ENCODE measurements at regions not wholly inside any gene's neighbourhood (a gene's known extent, or its start where the extent isn't known, plus 50 kb on each side); places are given as distances from the start of the nearest gene placed in this dataset.

- no peak overlapping the region for H2AFZ ChIP-seq (ENCODE audit: control insufficient read depth, low read length)
- no peak overlapping the region for H3K27ac ChIP-seq (ENCODE audit: control insufficient read depth, insufficient read depth, low read length)
- TF ChIP-seq EZH2 (IDR thresholded peaks at IDR 0.05; ENCODE audit: low read length) = no peak
- TF ChIP-seq CTCF (optimal IDR thresholded peaks at IDR 0.05 in 1 of 3, IDR thresholded peaks at IDR 0.05 in 1 of 3, conservative IDR thresholded peaks at IDR 0.05 in 1 of 3; ENCODE audit: extremely low read depth in 1 of 3, insufficient read depth in 2 of 3, low read length in 3 of 3) = no peak
- DNase-seq (ENCODE audit: low read depth, low spot score) (no peak), FAIRE-seq (no peak)
- no peaks in the 10 kb centered on the region for H3K27me3 ChIP-seq (ENCODE audit: control insufficient read depth, extremely low read depth, insufficient read depth, low read length)
- H3K4me1 ChIP-seq (ENCODE audit: control insufficient read depth, extremely low read depth, insufficient read depth, low read length) = no peaks in the 10 kb centered on the region
- H3K4me3 ChIP-seq (ENCODE audit: control insufficient read depth in 2 of 3, extremely low read depth in 1 of 3, insufficient read depth in 2 of 3, low read depth in 1 of 3, low read length in 3 of 3) = no peak overlapping the region
- H3K79me2 ChIP-seq (ENCODE audit: control insufficient read depth, insufficient read depth, low read length) = no peaks in the 10 kb centered on the region
- H3K9me1 ChIP-seq (ENCODE audit: control insufficient read depth, extremely low read depth, insufficient read depth, low read length) = no peaks in the 10 kb centered on the region
- no peak overlapping the region for H3K9ac ChIP-seq (ENCODE audit: control insufficient read depth, extremely low read depth, insufficient read depth, low read length)
- H3K9me3 ChIP-seq (ENCODE audit: control insufficient read depth, low read depth, low read length) = no peaks in the 10 kb centered on the region
- no peaks in the 10 kb centered on the region for H3K36me3 ChIP-seq (ENCODE audit: control insufficient read depth in 2 of 2, extremely low read depth in 1 of 2, insufficient read depth in 2 of 2, low read length in 2 of 2)
- H4K20me1 ChIP-seq (ENCODE audit: control insufficient read depth, extremely low read depth, insufficient read depth, low read length) = no peaks in the 10 kb centered on the region
- dilution Hi-C loops (cut with MboI; ENCODE audit: extremely low pct_ligation_motif_present, low sequenced_read_pairs) = no loop called here
- H3K4me2 ChIP-seq (ENCODE audit: control insufficient read depth, extremely low read depth, insufficient read depth, low read depth, low read length) = no peak overlapping the region
These were observed 154.6 kb upstream of the ARG1 start for GRCh38 chr6:131418441-131418840.

GRCh38 chr6:131419702-131420101 lies 153.3 kb upstream of the ARG1 start:
- dilution Hi-C loops (cut with MboI; ENCODE audit: extremely low pct_ligation_motif_present, low sequenced_read_pairs) = no loop called here
- FAIRE-seq (no peak), DNase-seq (ENCODE audit: low read depth, low spot score) (no peak)
- Histone ChIP-seq H4K20me1 (ENCODE audit: control insufficient read depth, extremely low read depth, insufficient read depth, low read length) (no peaks in the 10 kb centered on the region), H3K4me3 (ENCODE audit: control insufficient read depth in 2 of 3, extremely low read depth in 1 of 3, insufficient read depth in 2 of 3, low read depth in 1 of 3, low read length in 3 of 3) (no peak overlapping the region), H3K27me3 (ENCODE audit: control insufficient read depth, extremely low read depth, insufficient read depth, low read length) (no peaks in the 10 kb centered on the region), H2AFZ (ENCODE audit: control insufficient read depth, low read length) (no peak overlapping the region), H3K9ac (ENCODE audit: control insufficient read depth, extremely low read depth, insufficient read depth, low read length) (no peak overlapping the region), H3K36me3 (ENCODE audit: control insufficient read depth in 2 of 2, extremely low read depth in 1 of 2, insufficient read depth in 2 of 2, low read length in 2 of 2) (no peaks in the 10 kb centered on the region), H3K79me2 (ENCODE audit: control insufficient read depth, insufficient read depth, low read length) (no peaks in the 10 kb centered on the region), H3K9me3 (ENCODE audit: control insufficient read depth, low read depth, low read length) (no peaks in the 10 kb centered on the region), H3K4me1 (ENCODE audit: control insufficient read depth, extremely low read depth, insufficient read depth, low read length) (no peaks in the 10 kb centered on the region), H3K4me2 (ENCODE audit: control insufficient read depth, extremely low read depth, insufficient read depth, low read depth, low read length) (no peak overlapping the region), H3K27ac (ENCODE audit: control insufficient read depth, insufficient read depth, low read length) (no peak overlapping the region), H3K9me1 (ENCODE audit: control insufficient read depth, extremely low read depth, insufficient read depth, low read length) (no peaks in the 10 kb centered on the region)
- TF ChIP-seq EZH2 (IDR thresholded peaks at IDR 0.05; ENCODE audit: low read length) (no peak), CTCF (optimal IDR thresholded peaks at IDR 0.05 in 1 of 3, IDR thresholded peaks at IDR 0.05 in 1 of 3, conservative IDR thresholded peaks at IDR 0.05 in 1 of 3; ENCODE audit: extremely low read depth in 1 of 3, insufficient read depth in 2 of 3, low read length in 3 of 3) (no peak)
